H1 (cell line): ENCODE measurements at regions not wholly inside any gene's neighbourhood (a gene's known extent, or its start where the extent isn't known, plus 50 kb on each side); places are given as distances from the start of the nearest gene placed in this dataset.

ENCODE experiments used
- CTCF ChIA-PET: fragments of 300-600 bp; sonication (Branson Sonifier 250); formaldehyde crosslinking; loops from one replicate; lab custom pipeline; 2021; ENCODE audit not compliant: partially characterized antibody; lab: Charles Lee
- POLR2A ChIA-PET: fragments of 300-600 bp; sonication (Branson Sonifier 250); formaldehyde crosslinking; loops from one replicate; lab custom pipeline; 2021; ENCODE audit warnings: inconsistent platforms; ENCODE audit not compliant: partially characterized antibody; lab: Charles Lee
- DNase-seq, 2 experiments: peaks; one replicate each; pipeline versions ENCODE4 v3.0.0 to v3.0.0-alpha.2; 2010 to 2022; ENCODE audit warnings: low spot score in 2 of 2, low read depth in 1 of 2, mixed read lengths in 1 of 2
- FAIRE-seq: peaks from 2 replicates; lab custom pipeline; 2011; peaks lifted over from hg19 to GRCh38; lab: Jason Lieb, UNC
- H2AFZ ChIP-seq: 2 replicates; pipeline ENCODE4 v1.8.1; 2012; ENCODE audit warnings: low read length, inconsistent platforms
- H2AK5ac ChIP-seq: 2 replicates; pipeline ENCODE4 v1.6.1; 2013; ENCODE audit warnings: low read depth, low read length
- H2BK120ac ChIP-seq: replicated peaks from 2 replicates; pipeline ENCODE3; 2013; ENCODE audit warnings: low read depth, low read length, inconsistent platforms
- H2BK12ac ChIP-seq: 2 replicates; pipeline ENCODE4 v1.6.1; 2013; ENCODE audit warnings: low read depth, low read length
- H2BK15ac ChIP-seq: 2 replicates; pipeline ENCODE4 v1.6.1; 2013; ENCODE audit warnings: low read length
- H2BK20ac ChIP-seq: 2 replicates; pipeline ENCODE4 v1.6.1; 2013; ENCODE audit warnings: low read length
- H2BK5ac ChIP-seq: 2 replicates; pipeline ENCODE4 v1.6.1; 2013; ENCODE audit warnings: low read depth, low read length
- H3K14ac ChIP-seq: 2 replicates; pipeline ENCODE4 v1.6.1; 2013; ENCODE audit warnings: inconsistent platforms; ENCODE audit not compliant: insufficient read length
- H3K18ac ChIP-seq: 2 replicates; pipeline ENCODE4 v1.6.1; 2013; ENCODE audit warnings: low read length; ENCODE audit errors: extremely low read depth
- H3K23ac ChIP-seq: 2 replicates; pipeline ENCODE4 v1.6.1; 2013; ENCODE audit warnings: inconsistent platforms; ENCODE audit not compliant: insufficient read length
- H3K23me2 ChIP-seq: 2 replicates; pipeline ENCODE4 v1.6.1; 2013; ENCODE audit warnings: low read depth, low read length
- H3K27ac ChIP-seq: 2 replicates; pipeline ENCODE4 v1.6.1; 2011; ENCODE audit warnings: low read depth, low read length, inconsistent platforms
- H3K27me3 ChIP-seq, 4 experiments: replicated peaks in 1 of 4; 1 replicate in 1 of 4; 2 replicates in 3 of 4; pipeline versions ENCODE4 v1.6.1 to v1.8.1; 2011 to 2013; ENCODE audit warnings: low read length in 3 of 4, mild to moderate bottlenecking in 3 of 4, inconsistent platforms in 2 of 4, mixed read lengths in 2 of 4, moderate library complexity in 1 of 4; ENCODE audit not compliant: control insufficient read depth in 3 of 4, insufficient read depth in 3 of 4; ENCODE audit errors: extremely low read depth in 1 of 4
- H3K36me3 ChIP-seq, 4 experiments: 2 replicates each; pipeline versions ENCODE4 v1.6.1 to v1.8.1; 2011 to 2013; ENCODE audit warnings: mild to moderate bottlenecking in 4 of 4, low read length in 3 of 4, moderate library complexity in 2 of 4, control low read depth in 1 of 4, inconsistent platforms in 1 of 4; ENCODE audit not compliant: insufficient read depth in 4 of 4, control insufficient read depth in 2 of 4
- H3K4ac ChIP-seq: replicated peaks from 2 replicates; pipeline ENCODE3; 2013; ENCODE audit warnings: low read length, low read depth, mixed read lengths, inconsistent platforms; ENCODE audit not compliant: insufficient read length
- H3K4me1 ChIP-seq, 4 experiments: replicated peaks in 1 of 4; 1 replicate in 1 of 4; 2 replicates in 3 of 4; pipeline versions ENCODE4 v1.6.1 to v1.8.1; 2011 to 2013; ENCODE audit warnings: low read length in 3 of 4, inconsistent platforms in 2 of 4, mixed read lengths in 1 of 4; ENCODE audit not compliant: insufficient read depth in 4 of 4, control insufficient read depth in 3 of 4
- H3K4me2 ChIP-seq, 2 experiments: 2 replicates each; pipeline versions ENCODE4 v1.6.1 to v1.8.1; 2011 to 2013; ENCODE audit warnings: low read depth in 2 of 2, low read length in 2 of 2, control low read depth in 1 of 2, inconsistent platforms in 1 of 2, mild to moderate bottlenecking in 1 of 2; ENCODE audit not compliant: insufficient read depth in 1 of 2
- H3K4me3 ChIP-seq, 4 experiments: fragments of 200-600, 300-600 bp in 1 of 4; sonication (generic), shearing (Covaris generic), sonication (Bioruptor Twin) in 1 of 4; 2 replicates each; pipeline versions ENCODE4 v1.5.1 to v1.8.1; 2011 to 2016; ENCODE audit warnings: low read length in 4 of 4, low read depth in 3 of 4, control low read depth in 2 of 4, inconsistent platforms in 2 of 4, mild to moderate bottlenecking in 2 of 4, mixed read lengths in 1 of 4, moderate library complexity in 1 of 4; ENCODE audit not compliant: insufficient read depth in 2 of 4; ENCODE audit errors: extremely low read depth in 1 of 4
- H3K56ac ChIP-seq: replicated peaks from 2 replicates; pipeline ENCODE3; 2013; ENCODE audit warnings: low read depth, mild to moderate bottlenecking, mixed read lengths, low read length, inconsistent platforms; ENCODE audit not compliant: insufficient read length
- H3K79me1 ChIP-seq: 2 replicates; pipeline ENCODE4 v1.6.1; 2013; ENCODE audit warnings: low read depth, low read length, control low read depth
- H3K79me2 ChIP-seq, 2 experiments: 2 replicates each; pipeline versions ENCODE4 v1.6.1 to v1.8.1; 2012 to 2013; ENCODE audit warnings: low read length in 2 of 2, mild to moderate bottlenecking in 2 of 2, inconsistent platforms in 1 of 2; ENCODE audit not compliant: insufficient read depth in 2 of 2, control insufficient read depth in 1 of 2
- H3K9ac ChIP-seq, 4 experiments: replicated peaks in 1 of 4; 1 replicate in 1 of 4; 2 replicates in 3 of 4; pipeline versions ENCODE4 v1.6.1 to v1.8.1; 2011 to 2013; ENCODE audit warnings: low read depth in 3 of 4, low read length in 3 of 4, control low read depth in 2 of 4, mild to moderate bottlenecking in 2 of 4, moderate library complexity in 2 of 4, inconsistent platforms in 1 of 4; ENCODE audit errors: extremely low read depth in 1 of 4
- H3K9me3 ChIP-seq, 2 experiments: 2 replicates each; pipeline versions ENCODE4 v1.6.1 to v1.8.1; 2012 to 2013; ENCODE audit warnings: mild to moderate bottlenecking in 2 of 2, moderate library complexity in 2 of 2, control low read depth in 1 of 2, inconsistent platforms in 1 of 2, low read depth in 1 of 2, low read length in 1 of 2, mixed read lengths in 1 of 2; ENCODE audit not compliant: insufficient read depth in 2 of 2
- H4K20me1 ChIP-seq, 2 experiments: replicated peaks in 1 of 2; 2 replicates each; pipeline versions ENCODE3 to v1.8.1; 2011 to 2013; ENCODE audit warnings: inconsistent platforms in 2 of 2, low read length in 2 of 2, mild to moderate bottlenecking in 1 of 2; ENCODE audit not compliant: insufficient read depth in 2 of 2, control insufficient read depth in 1 of 2
- H4K5ac ChIP-seq: 2 replicates; pipeline ENCODE4 v1.6.1; 2013; ENCODE audit warnings: low read length, low read depth, mixed read lengths, inconsistent platforms; ENCODE audit not compliant: insufficient read length
- H4K8ac ChIP-seq: 2 replicates; pipeline ENCODE4 v1.8.0; 2013; ENCODE audit warnings: mild to moderate bottlenecking, moderate library complexity, low read length, inconsistent platforms; ENCODE audit not compliant: insufficient read depth; ENCODE audit errors: extremely low read depth
- H4K91ac ChIP-seq: replicated peaks from 2 replicates; pipeline ENCODE3; 2013; ENCODE audit warnings: low read length, mixed read lengths, inconsistent platforms; ENCODE audit not compliant: insufficient read length
- BRCA1 ChIP-seq: IDR thresholded peaks from 2 replicates; pipeline ENCODE4 v1.6.1; 2012; ENCODE audit warnings: low read depth, low read length, improper control_type of control experiment
- CTCF ChIP-seq, 3 experiments: IDR thresholded peaks; 1 replicate in 2 of 3; 2 replicates in 1 of 3; pipeline versions ENCODE4 v1.5.1 to v1.6.1; 2011; ENCODE audit warnings: low read length in 3 of 3, mild to moderate bottlenecking in 3 of 3, inconsistent platforms in 2 of 3, low read depth in 1 of 3, moderate library complexity in 1 of 3; ENCODE audit not compliant: insufficient read depth in 1 of 3; ENCODE audit errors: control extremely low read depth in 1 of 3
- EGR1 ChIP-seq: IDR thresholded peaks from 2 replicates; pipeline ENCODE4 v1.6.1; 2011; ENCODE audit warnings: low read depth, low read length, borderline replicate concordance
- FOSL1 ChIP-seq: IDR thresholded peaks from 2 replicates; pipeline ENCODE4 v1.6.1; 2011; ENCODE audit warnings: mild to moderate bottlenecking, low read depth, low read length, moderate library complexity; ENCODE audit not compliant: insufficient read depth
- HDAC6 ChIP-seq: IDR thresholded peaks from one replicate; pipeline ENCODE4 v1.7.1; 2012; ENCODE audit warnings: low read depth, mild to moderate bottlenecking, inconsistent platforms, low read length, moderate library complexity
- POLR2A ChIP-seq, 2 experiments: IDR thresholded peaks; 1 replicate in 1 of 2; 2 replicates in 1 of 2; pipeline ENCODE4 v1.6.1; 2011; ENCODE audit warnings: low read depth in 2 of 2, low read length in 2 of 2, mild to moderate bottlenecking in 2 of 2; ENCODE audit errors: control extremely low read depth in 1 of 2
- RNF2 ChIP-seq: fragments of 200-900, 300-1000 bp; sonication (generic); IDR thresholded peaks from 2 replicates; pipeline ENCODE4 v1.7.1; 2016; ENCODE audit warnings: borderline replicate concordance, low read depth, mild to moderate bottlenecking, antibody characterized with exemption, low read length; ENCODE audit not compliant: poor library complexity, severe bottlenecking; ENCODE audit errors: missing control alignments
- SIN3A ChIP-seq, 2 experiments: IDR thresholded peaks in 1 of 2; conservative IDR thresholded peaks in 1 of 2; 2 replicates each; pipeline ENCODE4 v1.6.1; 2011 to 2012; ENCODE audit warnings: low read length in 2 of 2, improper control_type of control experiment in 1 of 2, low read depth in 1 of 2, mild to moderate bottlenecking in 1 of 2
- SP2 ChIP-seq: IDR thresholded peaks from 2 replicates; pipeline ENCODE4 v1.6.1; 2012; ENCODE audit warnings: mild to moderate bottlenecking, low read length, inconsistent platforms
- TAF7 ChIP-seq: optimal IDR thresholded peaks from 2 replicates; pipeline ENCODE3; 2011; ENCODE audit warnings: low read depth, mild to moderate bottlenecking, inconsistent platforms, low read length, moderate library complexity, borderline replicate concordance
- YY1 ChIP-seq: IDR thresholded peaks from 2 replicates; pipeline ENCODE4 v1.6.1; 2011; ENCODE audit warnings: low read depth, mild to moderate bottlenecking, low read length
- WGBS, 2 experiments: shearing (Covaris generic) in 1 of 2; methylation state at CpG; one replicate each; pipeline versions ENCODE4 v1.1.6 to v1.1.7; 2013 to 2015; ENCODE audit warnings: low lambda C conversion rate in 2 of 2, mixed read lengths in 2 of 2, inconsistent platforms in 1 of 2, low coverage in 1 of 2, missing lambda C conversion rate in 1 of 2; ENCODE audit not compliant: insufficient replicate concordance in 2 of 2, insufficient coverage in 1 of 2, insufficient read length in 1 of 2; ENCODE audit errors: extremely low coverage in 1 of 2, missing lambda C conversion rate in 1 of 2; 5-methylcytosine and 5-hydroxymethylcytosine counted together
- TF ChIP-seq, protein P1 (sequence below): IDR thresholded peaks from 2 replicates; pipeline ENCODE4 v1.6.1; 2012; ENCODE audit warnings: inconsistent platforms

DNA sequence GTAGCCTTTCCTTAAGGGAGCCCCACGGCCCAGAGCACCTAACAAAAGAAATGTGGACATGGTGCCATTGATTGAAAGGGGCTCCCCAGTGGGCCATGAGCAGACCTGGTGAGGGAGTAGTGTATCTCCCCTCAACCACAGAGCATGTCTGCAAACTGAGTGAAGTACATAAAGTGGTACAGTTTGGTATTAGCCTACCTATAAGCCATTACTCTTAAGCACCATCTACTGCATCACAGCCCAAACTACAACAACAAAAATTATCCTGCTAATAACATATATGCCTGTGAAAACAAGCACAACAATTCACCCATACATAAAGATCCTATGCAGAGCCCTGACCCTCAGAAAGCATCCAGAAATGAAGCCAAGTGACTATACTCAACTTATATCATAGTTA, 407.8 kb downstream of the PTPRC start:
- Histone ChIP-seq H4K20me1 (no peaks in the 10 kb centered on the region), H3K79me1 (no peaks in the 10 kb centered on the region), H3K18ac (no peak overlapping the region), H2BK20ac (no peak overlapping the region), H2BK5ac (no peak overlapping the region), H3K56ac (no peak overlapping the region), H2BK120ac (no peak overlapping the region), H4K91ac (no peak overlapping the region), H3K9ac (no peak overlapping the region), H4K5ac (no peak overlapping the region), H3K9me3 (no peaks in the 10 kb centered on the region), H3K23me2 (no peaks in the 10 kb centered on the region), H2BK12ac (no peak overlapping the region), H3K79me2 (no peaks in the 10 kb centered on the region), H3K14ac (no peak overlapping the region), H3K4me1 (no peaks in the 10 kb centered on the region), H3K4ac (no peak overlapping the region), H3K36me3 (no peaks in the 10 kb centered on the region), H3K23ac (no peak overlapping the region), H4K8ac (no peak overlapping the region), H2AK5ac (no peak overlapping the region), H3K27ac (no peak overlapping the region), H3K4me3 (no peak overlapping the region), H3K4me2 (no peak overlapping the region), H2BK15ac (no peak overlapping the region)
- no peak for FAIRE-seq
- ChIA-PET POLR2A (no interaction called here), CTCF (interaction anchor here (1.0 to 1.6 kb wide), 5 partner anchors 12 to 67 kb away, joined by 3 to 5 read pairs (median 3); no protein-coding TSS in a partner anchor)
- DNase-seq, result no peak
- 77% methylated on average over 1 of the region's 1 CpG; no CpG with 5 or more reads in 1 of the 2 experiments for WGBS, 2 experiments
- no peak for TF ChIP-seq EGR1
- no peak for TF ChIP-seq BRCA1
- TF ChIP-seq RNF2, result no peak
- TF ChIP-seq HDAC6, result no peak
- TF ChIP-seq SIN3A (conservative IDR thresholded peaks at IDR 0.05 in 1 of 2, IDR thresholded peaks at IDR 0.05 in 1 of 2; ENCODE audit: low read depth in 1 of 2, low read length in 2 of 2), result no peak
- no peak for TF ChIP-seq CTCF (IDR thresholded peaks at IDR 0.05; ENCODE audit: control extremely low read depth in 1 of 3, insufficient read depth in 1 of 3, low read depth in 1 of 3, low read length in 3 of 3)
- TF ChIP-seq, protein P1, sequence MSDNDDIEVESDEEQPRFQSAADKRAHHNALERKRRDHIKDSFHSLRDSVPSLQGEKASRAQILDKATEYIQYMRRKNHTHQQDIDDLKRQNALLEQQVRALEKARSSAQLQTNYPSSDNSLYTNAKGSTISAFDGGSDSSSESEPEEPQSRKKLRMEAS, result no peak
- no peak for TF ChIP-seq SP2
- TF ChIP-seq FOSL1, result no peak
- TF ChIP-seq YY1, result no peak
- no peak for TF ChIP-seq TAF7
- TF ChIP-seq POLR2A (IDR thresholded peaks at IDR 0.05; ENCODE audit: control extremely low read depth in 1 of 2, low read depth in 2 of 2, low read length in 2 of 2), result no peak
- TF ChIP-seq, all 59 proteins: peak for 0
- Histone ChIP-seq H3K27me3 (no peaks in the 10 kb centered on the region), H2AFZ (no peak overlapping the region)
